Immature natural killer cell (primary cell): ENCODE measurements at regions not wholly inside any gene's neighbourhood (a gene's known extent, or its start where the extent isn't known, plus 50 kb on each side); places are given as distances from the start of the nearest gene placed in this dataset.
"Not testable (repeated sequence)": the region's sequence is repeated elsewhere in the genome, so short reads cannot be mapped to it uniquely, and the experiment has no call there.

Source experiments
- DNase-seq, 3 donors: peaks; one replicate each; pipeline ENCODE4 v3.0.0; 2022; ENCODE audit warnings: mixed read lengths in 1 of 3
- H3K27ac Mint-ChIP-seq, 6 donors: one replicate each; pipeline ENCODE4 v1.8.0; 2020; ENCODE audit warnings: mixed read lengths in 6 of 6, mild to moderate bottlenecking in 5 of 6, inconsistent platforms in 4 of 6, moderate library complexity in 3 of 6
- H3K27me3 Mint-ChIP-seq, 3 donors: one replicate each; pipeline ENCODE4 v1.8.0; 2020 to 2021; ENCODE audit warnings: low read depth in 3 of 3, mild to moderate bottlenecking in 3 of 3, mixed read lengths in 3 of 3, moderate library complexity in 3 of 3, inconsistent platforms in 1 of 3
- H3K36me3 Mint-ChIP-seq, 3 donors: one replicate each; pipeline ENCODE4 v1.8.0; 2020; ENCODE audit warnings: mixed read lengths in 3 of 3, inconsistent platforms in 2 of 3, mild to moderate bottlenecking in 2 of 3
- H3K4me1 Mint-ChIP-seq, 2 donors: one replicate each; pipeline ENCODE4 v1.8.0; 2020; ENCODE audit warnings: inconsistent platforms in 2 of 2, mild to moderate bottlenecking in 2 of 2, mixed read lengths in 2 of 2, moderate library complexity in 1 of 2
- H3K4me3 Mint-ChIP-seq, 5 donors: one replicate each; pipeline ENCODE4 v1.8.0; 2020; ENCODE audit warnings: mild to moderate bottlenecking in 5 of 5, mixed read lengths in 5 of 5, inconsistent platforms in 3 of 5, moderate library complexity in 3 of 5
- H3K9me3 Mint-ChIP-seq, 6 donors: one replicate each; pipeline ENCODE4 v1.8.0; 2020; ENCODE audit warnings: mild to moderate bottlenecking in 6 of 6, mixed read lengths in 6 of 6, inconsistent platforms in 4 of 6, moderate library complexity in 3 of 6

GRCh38 chrX:109920325-109920724, 82.6 kb upstream of the TMEM164 start:
- Mint-ChIP-seq H3K4me3 (no peak overlapping the region), H3K4me1 (no peaks in the 10 kb centered on the region), H3K27me3 (no peaks in the 10 kb centered on the region), H3K9me3 (peaks cover 0 to 2% (median 0%) of the 10 kb centered on the region in 6 donors), H3K27ac (no peak overlapping the region), H3K36me3 (no peaks in the 10 kb centered on the region)
- DNase-seq = no peak

GRCh38 chrX:109920868-109921267, 82.0 kb upstream of the TMEM164 start:
- no peak for DNase-seq
- Mint-ChIP-seq H3K4me3 (no peak overlapping the region), H3K4me1 (no peaks in the 10 kb centered on the region), H3K27ac (no peak overlapping the region), H3K27me3 (no peaks in the 10 kb centered on the region), H3K9me3 (peaks cover 0 to 2% (median 0%) of the 10 kb centered on the region in 6 donors), H3K36me3 (no peaks in the 10 kb centered on the region)

GRCh38 chrX:109922190-109922589, 80.7 kb upstream of the TMEM164 start:
- DNase-seq = no peak
- Mint-ChIP-seq H3K9me3 (peaks cover 0 to 2% (median 0%) of the 10 kb centered on the region in 6 donors), H3K4me1 (no peaks in the 10 kb centered on the region), H3K27ac (no peak overlapping the region), H3K4me3 (no peak overlapping the region), H3K36me3 (no peaks in the 10 kb centered on the region), H3K27me3 (no peaks in the 10 kb centered on the region)

GRCh38 chrX:109925003-109925402, 77.9 kb upstream of the TMEM164 start:
- not testable (repeated sequence) for H3K36me3 Mint-ChIP-seq, H3K27me3 Mint-ChIP-seq, DNase-seq, H3K27ac Mint-ChIP-seq, H3K4me3 Mint-ChIP-seq, H3K9me3 Mint-ChIP-seq, H3K4me1 Mint-ChIP-seq

- Mint-ChIP-seq H3K36me3 (no peaks in the 10 kb centered on the region), H3K4me3 (no peak overlapping the region), H3K27ac (no peak overlapping the region), H3K9me3 (peaks cover 0 to 2% (median 0%) of the 10 kb centered on the region in 6 donors), H3K4me1 (no peaks in the 10 kb centered on the region), H3K27me3 (no peaks in the 10 kb centered on the region)
- no peak for DNase-seq
Observed at GRCh38 chrX:109925656-109926055, 77.3 kb upstream of the TMEM164 start.

- Mint-ChIP-seq H3K27me3 (no peaks in the 10 kb centered on the region), H3K4me1 (no peaks in the 10 kb centered on the region), H3K9me3 (peaks cover 0 to 2% (median 0%) of the 10 kb centered on the region in 6 donors), H3K36me3 (no peaks in the 10 kb centered on the region), H3K27ac (no peak overlapping the region), H3K4me3 (no peak overlapping the region)
- DNase-seq = no peak
Observed at GRCh38 chrX:109926118-109926517, 76.8 kb upstream of the TMEM164 start.

- peaks cover 0 to 2% (median 0%) of the 10 kb centered on the region in 6 donors for H3K9me3 Mint-ChIP-seq
- H3K27ac Mint-ChIP-seq = no peak overlapping the region
- H3K27me3 Mint-ChIP-seq = no peaks in the 10 kb centered on the region
- DNase-seq = no peak
- no peak overlapping the region for H3K4me3 Mint-ChIP-seq
- no peaks in the 10 kb centered on the region for H3K36me3 Mint-ChIP-seq
- no peaks in the 10 kb centered on the region for H3K4me1 Mint-ChIP-seq
Observed at GRCh38 chrX:109926743-109927662, 75.9 kb upstream of the TMEM164 start.

GRCh38 chrX:109927663-109928273, 75.1 kb upstream of the TMEM164 start:
- Mint-ChIP-seq H3K9me3 (peaks cover 0 to 2% (median 0%) of the 10 kb centered on the region in 6 donors), H3K4me1 (no peaks in the 10 kb centered on the region), H3K27ac (no peak overlapping the region), H3K27me3 (no peaks in the 10 kb centered on the region), H3K4me3 (no peak overlapping the region), H3K36me3 (no peaks in the 10 kb centered on the region)
- no peak for DNase-seq

- Mint-ChIP-seq H3K4me3 (no peak overlapping the region), H3K36me3 (no peaks in the 10 kb centered on the region), H3K4me1 (no peaks in the 10 kb centered on the region), H3K27me3 (no peaks in the 10 kb centered on the region), H3K9me3 (peaks cover 0 to 2% (median 0%) of the 10 kb centered on the region in 6 donors), H3K27ac (no peak overlapping the region)
- DNase-seq = no peak
Observed at GRCh38 chrX:109928596-109929335, 74.1 kb upstream of the TMEM164 start.

- Mint-ChIP-seq H3K4me3 (no peak overlapping the region), H3K36me3 (no peaks in the 10 kb centered on the region), H3K27ac (no peak overlapping the region), H3K27me3 (peaks cover 0 to 2% (median 0%) of the 10 kb centered on the region in 3 donors), H3K4me1 (no peaks in the 10 kb centered on the region), H3K9me3 (no peaks in the 10 kb centered on the region)
- DNase-seq = no peak
Observed at GRCh38 chrX:109931677-109932076, 71.2 kb upstream of the TMEM164 start.

- Mint-ChIP-seq H3K4me1 (no peaks in the 10 kb centered on the region), H3K27me3 (peaks cover 0 to 6% (median 6%) of the 10 kb centered on the region in 3 donors), H3K4me3 (no peak overlapping the region), H3K9me3 (no peaks in the 10 kb centered on the region), H3K36me3 (no peaks in the 10 kb centered on the region), H3K27ac (no peak overlapping the region)
- no peak for DNase-seq
Observed at GRCh38 chrX:109934434-109934833, 68.5 kb upstream of the TMEM164 start.

- Mint-ChIP-seq H3K4me3 (no peak overlapping the region), H3K36me3 (no peaks in the 10 kb centered on the region), H3K9me3 (no peaks in the 10 kb centered on the region), H3K4me1 (no peaks in the 10 kb centered on the region), H3K27ac (no peak overlapping the region), H3K27me3 (peaks cover 0 to 9% (median 6%) of the 10 kb centered on the region in 3 donors)
- no peak for DNase-seq
Observed at GRCh38 chrX:109934935-109935334, 68.0 kb upstream of the TMEM164 start.

GRCh38 chrX:109936114-109936513, 66.8 kb upstream of the TMEM164 start:
- peaks cover 0 to 9% (median 7%) of the 10 kb centered on the region in 3 donors for H3K27me3 Mint-ChIP-seq
- H3K9me3 Mint-ChIP-seq = no peaks in the 10 kb centered on the region
- no peaks in the 10 kb centered on the region for H3K4me1 Mint-ChIP-seq
- H3K27ac Mint-ChIP-seq = no peak overlapping the region
- no peak for DNase-seq
- H3K4me3 Mint-ChIP-seq = no peak overlapping the region
- H3K36me3 Mint-ChIP-seq = no peaks in the 10 kb centered on the region

GRCh38 chrX:109936598-109936997, 66.3 kb upstream of the TMEM164 start:
- DNase-seq = no peak
- Mint-ChIP-seq H3K9me3 (no peaks in the 10 kb centered on the region), H3K27ac (no peak overlapping the region), H3K4me1 (no peaks in the 10 kb centered on the region), H3K36me3 (no peaks in the 10 kb centered on the region), H3K4me3 (no peak overlapping the region), H3K27me3 (peaks cover 0 to 9% (median 8%) of the 10 kb centered on the region in 3 donors)
